ENCODE measurements at regions not wholly inside any gene's neighbourhood (a gene's known extent, or its start where the extent isn't known, plus 50 kb on each side); places are given as distances from the start of the nearest gene placed in this dataset.

DNA sequence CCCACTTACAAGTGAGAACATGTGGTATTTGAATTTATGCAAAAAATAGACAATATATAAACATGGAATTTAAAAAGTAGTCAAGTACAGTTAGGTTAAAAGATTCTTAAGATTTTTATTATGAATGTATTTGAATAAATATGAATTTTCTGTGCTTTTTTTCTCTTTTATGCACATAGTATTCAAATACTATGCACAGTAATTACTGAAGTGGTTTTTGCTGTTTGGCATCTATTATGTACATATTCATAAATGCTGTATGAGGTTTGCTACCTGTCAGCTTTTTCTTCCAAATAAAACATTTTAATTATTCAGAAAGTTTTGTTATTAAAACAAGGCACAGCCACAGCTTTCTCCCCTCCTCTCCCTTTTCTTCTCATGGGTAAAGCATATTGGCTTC is 1272.7 kb downstream of the NSUN3 start:
- TF ChIP-seq BHLHE40 (IDR thresholded peaks at IDR 0.05; ENCODE audit: borderline replicate concordance) (no peak), SP1 (IDR thresholded peaks at IDR 0.05) (no peak), SUZ12 (IDR thresholded peaks at IDR 0.05) (no peak), FOXM1 (IDR thresholded peaks at IDR 0.05; ENCODE audit: borderline replicate concordance) (no peak), ELF4 (IDR thresholded peaks at IDR 0.05) (no peak), NFRKB (IDR thresholded peaks at IDR 0.05) (no peak), TARDBP (IDR thresholded peaks at IDR 0.05) (no peak), HDGF (IDR thresholded peaks at IDR 0.05; ENCODE audit: borderline replicate concordance) (no peak)
